NCI-H510A treated with DMSO at 0.1 percent for 48 hours (cell line): ENCODE measurements at regions not wholly inside any gene's neighbourhood (a gene's known extent, or its start where the extent isn't known, plus 50 kb on each side); places are given as distances from the start of the nearest gene placed in this dataset.

ENCODE experiments used
- DNase-seq: peaks from one replicate; lab custom pipeline; 2025; lab: John Stamatoyannopoulos, UW

DNA sequence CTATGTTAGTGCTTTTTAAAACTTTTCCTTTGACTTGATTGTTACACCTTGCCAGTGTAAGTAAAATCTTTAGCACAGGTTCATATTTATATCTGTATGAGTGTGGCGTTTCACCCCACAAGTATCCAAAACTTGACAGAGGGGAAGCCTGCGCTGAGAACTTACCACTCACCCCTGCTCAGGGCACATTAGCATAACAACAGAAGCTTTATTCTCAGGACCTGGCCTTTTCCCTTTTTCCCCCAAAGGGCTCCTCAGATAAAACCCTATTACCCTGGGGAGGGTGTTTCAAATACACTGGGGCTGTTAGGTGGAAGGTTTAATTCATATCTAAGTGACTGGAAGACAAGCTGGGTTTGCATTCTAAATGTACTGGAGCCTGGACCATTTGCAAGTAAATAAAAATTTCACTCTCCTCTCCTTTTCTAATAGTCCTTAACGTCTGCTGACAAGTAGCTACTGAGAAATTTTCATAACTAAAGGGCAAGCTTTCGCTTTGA, 276.6 kb downstream of the RNF152 start:
- DNase-seq: no peak

DNA sequence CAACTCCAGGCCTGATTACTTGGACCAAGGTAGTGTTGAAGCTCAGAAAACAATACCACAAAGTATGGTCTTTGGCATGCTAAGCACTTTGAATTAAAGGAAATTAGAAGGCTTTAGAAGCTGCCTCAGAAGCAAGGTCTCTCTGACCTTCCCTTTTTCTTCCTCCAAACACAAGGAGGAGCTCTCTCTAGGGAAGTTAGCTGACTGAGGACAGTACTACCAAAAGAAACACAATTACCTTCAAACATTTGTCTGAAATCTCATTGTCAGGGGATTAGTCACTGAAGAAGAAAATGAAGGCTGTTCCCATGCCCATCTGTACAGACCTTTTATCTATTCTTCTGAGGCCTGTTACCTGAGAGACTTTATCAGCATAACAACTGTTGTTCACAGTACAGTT, 279.3 kb downstream of the CDH20 start:
- no peak for DNase-seq

DNA sequence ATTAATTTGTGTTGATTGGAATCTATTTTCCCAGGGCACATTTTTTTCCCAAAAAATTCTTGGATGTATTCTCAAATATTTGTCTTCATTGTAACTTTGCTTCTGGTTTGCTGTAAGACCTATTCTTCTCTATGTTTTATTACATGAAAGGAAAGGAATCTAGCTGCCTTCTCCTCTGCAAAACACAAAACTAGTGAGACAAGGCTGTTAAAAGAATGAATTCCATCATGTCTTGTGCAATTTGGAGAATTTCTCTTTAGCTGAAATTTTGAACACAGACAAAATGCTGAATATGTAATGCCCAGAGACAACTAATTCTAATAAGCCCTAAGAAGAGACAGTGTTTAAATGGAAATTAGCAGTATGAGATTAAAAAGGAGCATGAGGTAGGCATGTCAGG, 275.9 kb downstream of the CDH20 start:
- no peak for DNase-seq

DNA sequence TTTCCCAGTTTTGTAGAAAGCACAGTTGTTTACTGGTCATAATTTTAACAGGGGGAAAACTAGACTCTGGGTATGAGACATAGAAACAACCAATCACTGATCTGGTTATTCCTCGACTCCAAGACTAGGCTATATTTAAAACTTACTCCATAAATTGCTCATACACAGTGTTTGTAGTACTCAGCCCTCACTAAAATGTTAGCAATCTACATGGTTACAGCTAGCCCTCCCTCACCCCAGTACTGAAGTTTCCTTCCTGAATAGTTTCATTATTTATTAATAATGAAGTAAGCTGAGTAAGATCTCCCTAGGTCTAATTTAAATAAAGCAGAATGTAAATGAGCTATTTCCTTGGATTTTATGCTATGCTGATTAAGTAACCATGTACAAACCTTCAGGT, 275.1 kb downstream of the CDH20 start:
- no peak for DNase-seq

DNA sequence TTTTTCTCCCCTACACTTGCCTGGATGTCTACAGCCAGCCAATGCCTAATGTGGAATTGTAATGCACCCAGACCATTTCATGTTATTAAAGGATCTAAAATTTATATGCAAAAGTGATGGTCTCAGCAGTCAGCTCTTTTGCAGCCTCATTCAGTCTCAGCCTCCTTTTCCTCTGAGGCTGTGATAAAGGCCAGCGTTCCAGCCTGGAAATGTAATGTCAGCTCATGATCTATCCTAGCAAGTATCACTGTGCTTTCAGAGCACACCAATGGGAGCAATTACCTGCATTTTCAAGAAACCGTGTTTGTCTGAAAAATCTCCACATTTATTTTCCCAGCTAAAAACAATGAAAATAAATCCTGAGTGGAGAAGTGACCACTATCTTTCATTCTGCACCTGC, 274.6 kb downstream of the CDH20 start:
- DNase-seq: no peak

DNA sequence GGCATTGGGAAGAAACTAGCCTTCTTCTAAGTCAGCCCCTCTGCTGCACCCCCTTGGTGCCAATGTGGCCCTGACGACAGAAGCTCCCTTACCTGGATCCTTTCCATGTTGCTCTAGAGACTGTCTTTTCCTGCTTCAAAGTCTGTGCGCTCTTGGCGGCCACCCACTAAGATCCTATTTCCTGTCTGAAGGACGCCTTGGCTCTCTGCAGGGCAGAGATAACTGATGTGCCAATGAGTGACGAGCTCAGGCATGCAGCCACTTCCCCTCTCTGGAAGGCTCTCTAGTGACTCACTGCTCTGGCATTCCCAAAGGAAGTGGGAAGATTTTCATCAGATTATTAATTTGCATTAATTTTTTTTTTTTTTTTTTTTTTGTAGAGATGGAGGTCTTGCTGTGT, 273.5 kb downstream of the CDH20 start:
- DNase-seq: no peak

DNA sequence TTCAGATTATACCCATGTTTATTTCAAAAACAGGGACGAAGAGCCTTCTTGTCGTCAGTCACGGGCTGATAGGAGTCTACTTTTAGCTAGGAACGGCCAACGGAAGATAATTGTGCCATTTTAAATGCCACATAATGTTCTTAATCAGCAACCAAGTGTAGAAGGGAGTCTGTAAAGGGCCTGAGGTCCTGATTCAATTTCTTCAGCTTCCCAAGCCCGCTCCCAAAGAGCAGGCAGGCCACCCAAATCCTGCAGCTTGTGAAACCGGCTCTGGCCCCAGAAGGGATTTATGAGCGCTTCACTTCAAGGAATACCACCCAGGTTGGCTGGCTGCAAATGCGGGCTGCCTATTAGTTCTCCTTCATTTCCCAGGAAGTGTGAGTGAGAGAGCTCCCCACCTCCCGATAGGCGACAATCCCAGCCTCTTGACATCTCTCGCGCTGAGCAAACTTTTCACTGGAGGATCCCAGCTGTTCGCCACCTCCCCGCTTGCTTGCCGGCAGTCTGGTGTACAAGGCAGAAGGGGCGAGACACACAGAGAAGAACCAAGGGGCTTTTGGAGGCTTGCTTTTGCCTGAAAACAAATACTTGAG, 272.9 kb downstream of the CDH20 start:
- DNase-seq: no peak

DNA sequence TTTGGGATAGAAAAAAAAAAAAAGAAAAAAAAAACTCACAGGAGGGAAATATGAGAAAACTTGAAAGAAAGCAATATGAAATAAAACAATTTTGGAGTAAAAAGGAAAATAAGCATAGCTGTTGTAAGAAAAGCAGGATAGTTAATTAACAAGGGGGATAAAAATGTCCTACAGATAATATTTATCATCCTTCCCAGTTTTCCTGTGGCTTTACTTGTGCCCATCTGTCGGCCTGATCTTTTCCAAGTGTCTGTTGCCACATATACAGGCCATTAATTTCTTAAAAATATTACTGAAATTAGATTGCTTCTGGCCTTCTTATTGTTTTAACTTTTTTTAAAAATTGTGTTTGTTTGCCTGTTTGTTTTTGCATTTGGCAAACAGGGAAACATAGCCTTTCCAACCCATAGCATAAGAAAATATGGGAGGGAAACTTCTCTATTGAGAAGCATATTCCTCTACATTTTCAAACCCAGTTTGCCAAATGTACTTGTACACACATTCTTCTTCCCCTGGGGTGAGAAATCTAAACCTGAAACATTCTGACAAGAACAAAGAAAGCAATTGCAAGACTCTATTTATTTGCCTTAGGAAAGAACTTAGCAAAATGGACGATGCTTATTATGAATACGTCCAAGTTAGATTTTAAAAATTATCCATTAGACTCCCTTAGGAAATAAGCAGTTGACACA, 272.3 kb downstream of the CDH20 start:
- DNase-seq: no peak
